Spleen (tissue), 11 donors: ENCODE measurements at regions not wholly inside any gene's neighbourhood (a gene's known extent, or its start where the extent isn't known, plus 50 kb on each side); places are given as distances from the start of the nearest gene placed in this dataset.

Experiments
- DNase-seq: peaks from one replicate; pipeline ENCODE4 v3.0.0-alpha.2; 2020
- H3K27ac ChIP-seq, 8 donors: fragments of 200-600 bp; sonication (generic) in 7 of 8; 1 replicate in 4 of 8; 2 replicates in 4 of 8; pipeline versions ENCODE4 v1.5.0 to v1.8.0; 2016 to 2021; ENCODE audit warnings: inconsistent platforms in 4 of 8, mild to moderate bottlenecking in 4 of 8, moderate library complexity in 1 of 8
- H3K27me3 ChIP-seq, 7 donors: fragments of 200-600 bp; sonication (generic) in 6 of 7; replicated peaks in 1 of 7; 1 replicate in 4 of 7; 2 replicates in 3 of 7; pipeline versions ENCODE4 v1.5.0 to v1.8.0; 2016 to 2021; ENCODE audit warnings: inconsistent platforms in 3 of 7, mild to moderate bottlenecking in 1 of 7
- H3K36me3 ChIP-seq, 6 donors: fragments of 200-600 bp; sonication (generic) in 5 of 6; 1 replicate in 4 of 6; 2 replicates in 2 of 6; pipeline versions ENCODE4 v1.5.0 to v1.8.0; 2016 to 2021; ENCODE audit warnings: inconsistent platforms in 2 of 6
- H3K4me1 ChIP-seq, 6 donors: fragments of 200-600 bp; sonication (generic) in 5 of 6; 1 replicate in 3 of 6; 2 replicates in 3 of 6; pipeline versions ENCODE4 v1.5.0 to v1.8.0; 2016 to 2021; ENCODE audit warnings: inconsistent platforms in 3 of 6
- H3K4me3 ChIP-seq, 8 donors: fragments of 200-600 bp; sonication (generic) in 7 of 8; 1 replicate in 4 of 8; 2 replicates in 4 of 8; pipeline versions ENCODE4 v1.5.0 to v1.8.0; 2016 to 2021; ENCODE audit warnings: inconsistent platforms in 4 of 8, mild to moderate bottlenecking in 4 of 8, moderate library complexity in 2 of 8
- H3K9me3 ChIP-seq, 8 donors: fragments of 200-600 bp; sonication (generic) in 7 of 8; 1 replicate in 4 of 8; 2 replicates in 4 of 8; pipeline versions ENCODE4 v1.5.0 to v1.8.0; 2016 to 2021; ENCODE audit warnings: inconsistent platforms in 4 of 8
- POLR2A ChIP-seq, 3 donors: fragments of 450-650 bp; IDR thresholded peaks; one replicate each; pipeline ENCODE4 v1.5.1; 2017; ENCODE audit warnings: antibody characterized with exemption in 3 of 3, mild to moderate bottlenecking in 1 of 3
- POLR2AphosphoS5 ChIP-seq, 3 donors: sonication (generic); formaldehyde crosslinking; IDR thresholded peaks; one replicate each; pipeline ENCODE4 v1.5.1; 2017; ENCODE audit warnings: antibody characterized with exemption in 3 of 3
- WGBS, 5 donors: extraction: QIAGEN DNeasy Blood & Tissue Kit in 3 of 5; methylation state at CpG; one replicate each; pipeline versions ENCODE4 v1.1.5 to v1.1.7; 2013 to 2018; 5-methylcytosine and 5-hydroxymethylcytosine counted together
- intact Hi-C: fragments of 100-400 bp; cut with DNase I; formaldehyde crosslinking; loops from one replicate; pipeline ENCODE4 v1.15.0; 2023; ENCODE audit warnings: low total_unique reads
- TF ChIP-seq, protein P1 (sequence below), 11 experiments: fragments of 200-600 bp in 7 of 11; fragments of 450-650 bp in 4 of 11; sonication (generic) in 4 of 11; IDR thresholded peaks in 8 of 11; conservative IDR thresholded peaks in 3 of 11; 1 replicate in 7 of 11; 2 replicates in 4 of 11; pipeline versions ENCODE4 v1.4.0 to v1.8.0; 2016 to 2021; ENCODE audit warnings: antibody characterized with exemption in 11 of 11, inconsistent platforms in 4 of 11, mild to moderate bottlenecking in 1 of 11
- donor health status: healthy with polysubstance abuse.
- donor health status: DM: no; HTN: no; CAD: no; lungs with moderate emphysema.
- donor health status: DM: no; HTN: no; CAD: no.
- donor health status: Bipolar disorder and iron deficiency.
- donor health status: healthy.
- donor health status: DM: no; HTN: no; CAD: no.
- donor health status: DM: yes; HTN: yes; CAD: no.

DNA sequence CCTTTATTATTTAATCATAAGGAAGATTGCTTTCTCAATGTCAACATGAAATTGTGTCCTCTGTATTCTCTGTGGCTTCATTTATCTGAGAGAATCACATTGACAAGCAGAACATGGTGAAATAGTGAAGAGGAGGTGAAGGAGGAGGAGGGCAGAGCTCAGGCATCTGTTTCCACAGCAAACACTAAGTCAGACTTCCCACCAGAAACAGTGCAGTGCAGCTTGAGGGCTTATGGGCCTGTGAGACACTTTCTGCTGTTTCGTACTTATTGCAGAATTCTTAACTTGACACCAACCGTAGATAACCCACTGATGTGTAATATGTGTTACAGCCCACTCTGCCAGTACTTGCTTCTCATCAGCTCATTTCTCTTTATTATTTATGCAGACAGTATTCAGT lies 386.3 kb downstream of the DIRAS2 start:
- WGBS, 5 donors, result 37 to 86% (median 46%) methylated on average over 2 of the region's 2 CpGs

DNA sequence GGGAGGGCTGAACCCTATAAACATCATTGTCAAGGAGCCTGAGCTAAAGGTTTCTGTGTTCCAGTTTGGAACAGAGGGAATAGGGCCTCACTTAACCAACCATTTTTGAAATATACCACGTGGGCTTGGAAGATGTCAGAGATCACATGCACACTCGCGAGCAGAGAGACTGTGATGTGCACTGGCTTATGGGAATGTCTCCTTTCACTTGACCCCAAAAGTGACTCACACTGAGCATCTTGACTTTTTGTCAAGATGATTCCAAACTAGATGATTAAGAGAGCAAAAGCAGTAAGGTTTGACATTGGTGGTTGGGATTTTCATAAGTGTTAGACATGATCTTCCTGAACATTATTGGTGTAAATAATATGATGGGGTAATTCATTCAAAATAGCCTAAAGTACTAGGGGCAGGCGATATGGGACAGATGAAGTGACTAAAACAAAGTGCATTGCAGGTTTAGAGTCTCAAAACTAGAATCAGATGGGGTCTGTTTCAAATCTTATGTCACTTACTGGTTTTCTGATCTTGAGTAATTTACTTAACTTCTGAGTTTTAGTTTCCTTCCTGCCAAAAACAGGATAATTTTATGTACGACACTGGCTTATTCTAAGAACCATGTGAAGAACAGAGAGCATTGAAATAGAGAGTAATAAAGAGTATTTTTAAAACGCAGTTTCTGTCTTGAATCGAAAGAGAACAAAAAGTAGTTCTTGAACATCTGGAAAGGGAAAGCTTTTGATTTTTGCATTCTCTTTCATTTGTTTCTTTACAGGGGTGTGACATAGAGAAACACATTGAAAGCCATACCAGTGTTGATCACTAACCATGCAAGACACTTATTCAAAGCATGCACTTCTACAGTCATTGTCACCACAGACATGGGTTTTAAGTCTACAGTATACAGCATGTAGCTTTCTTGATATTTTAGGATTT lies 383.0 kb downstream of the DIRAS2 start:
- no peaks in the 10 kb centered on the region for H3K36me3 ChIP-seq
- DNase-seq, result no peak
- no peaks in the 10 kb centered on the region for H3K4me1 ChIP-seq
- intact Hi-C loops, result no loop called here
- H3K27ac ChIP-seq, result no peak overlapping the region
- H3K9me3 ChIP-seq, result peaks cover 0 to 27% (median 16%) of the 10 kb centered on the region in 8 donors
- H3K4me3 ChIP-seq, result no peak overlapping the region
- 63 to 78% (median 72%) methylated on average over 7 of the region's 7 CpGs for WGBS, 5 donors
- no peak for TF ChIP-seq POLR2AphosphoS5 (IDR thresholded peaks at IDR 0.05)
- no peak for TF ChIP-seq POLR2A (IDR thresholded peaks at IDR 0.05)
- TF ChIP-seq, protein P1, sequence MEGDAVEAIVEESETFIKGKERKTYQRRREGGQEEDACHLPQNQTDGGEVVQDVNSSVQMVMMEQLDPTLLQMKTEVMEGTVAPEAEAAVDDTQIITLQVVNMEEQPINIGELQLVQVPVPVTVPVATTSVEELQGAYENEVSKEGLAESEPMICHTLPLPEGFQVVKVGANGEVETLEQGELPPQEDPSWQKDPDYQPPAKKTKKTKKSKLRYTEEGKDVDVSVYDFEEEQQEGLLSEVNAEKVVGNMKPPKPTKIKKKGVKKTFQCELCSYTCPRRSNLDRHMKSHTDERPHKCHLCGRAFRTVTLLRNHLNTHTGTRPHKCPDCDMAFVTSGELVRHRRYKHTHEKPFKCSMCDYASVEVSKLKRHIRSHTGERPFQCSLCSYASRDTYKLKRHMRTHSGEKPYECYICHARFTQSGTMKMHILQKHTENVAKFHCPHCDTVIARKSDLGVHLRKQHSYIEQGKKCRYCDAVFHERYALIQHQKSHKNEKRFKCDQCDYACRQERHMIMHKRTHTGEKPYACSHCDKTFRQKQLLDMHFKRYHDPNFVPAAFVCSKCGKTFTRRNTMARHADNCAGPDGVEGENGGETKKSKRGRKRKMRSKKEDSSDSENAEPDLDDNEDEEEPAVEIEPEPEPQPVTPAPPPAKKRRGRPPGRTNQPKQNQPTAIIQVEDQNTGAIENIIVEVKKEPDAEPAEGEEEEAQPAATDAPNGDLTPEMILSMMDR (IDR thresholded peaks at IDR 0.05 in 8 of 11, conservative IDR thresholded peaks at IDR 0.05 in 3 of 11), result no peak
- H3K27me3 ChIP-seq, result peaks cover 0 to 5% (median 0%) of the 10 kb centered on the region in 7 donors

More for the DNA sequence above, 386.3 kb downstream of the DIRAS2 start:
- Histone ChIP-seq H3K27me3 (peaks cover 0 to 5% (median 0%) of the 10 kb centered on the region in 7 donors), H3K4me1 (no peaks in the 10 kb centered on the region), H3K36me3 (no peaks in the 10 kb centered on the region), H3K27ac (peak overlapping the region in 2 of 8 donors; percentile 6 to 56), H3K9me3 (peaks cover 0 to 19% (median 6%) of the 10 kb centered on the region in 8 donors), H3K4me3 (no peak overlapping the region)
- intact Hi-C loops, result no loop called here
- no peak for DNase-seq
- TF ChIP-seq POLR2AphosphoS5 (IDR thresholded peaks at IDR 0.05), result no peak
- TF ChIP-seq, protein P1 (IDR thresholded peaks at IDR 0.05 in 8 of 11, conservative IDR thresholded peaks at IDR 0.05 in 3 of 11), result no peak
- no peak for TF ChIP-seq POLR2A (IDR thresholded peaks at IDR 0.05)

DNA sequence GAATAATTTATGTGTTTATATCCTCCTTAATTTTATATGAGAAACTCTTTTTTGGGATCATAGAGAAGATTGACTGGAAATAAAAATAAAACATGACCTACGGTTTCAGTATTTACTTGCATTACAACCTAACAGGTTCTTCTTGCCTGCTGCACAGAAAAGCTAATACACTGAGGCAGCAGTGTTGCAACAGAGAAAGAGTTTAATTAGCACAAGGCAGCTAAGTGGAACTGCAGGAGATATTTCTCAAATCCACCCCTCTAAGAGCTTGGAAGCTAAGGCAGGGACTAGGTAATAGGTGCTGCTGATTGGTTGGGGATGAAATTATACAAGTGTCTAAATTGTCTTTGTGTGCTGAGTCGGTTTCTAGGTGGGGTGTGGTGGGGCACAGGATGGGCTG lies 380.9 kb downstream of the DIRAS2 start:
- Histone ChIP-seq H3K27me3 (peaks cover 0 to 9% (median 0%) of the 10 kb centered on the region in 7 donors), H3K4me1 (no peaks in the 10 kb centered on the region), H3K36me3 (no peaks in the 10 kb centered on the region), H3K27ac (no peak overlapping the region), H3K9me3 (peaks cover 0 to 27% (median 16%) of the 10 kb centered on the region in 8 donors), H3K4me3 (no peak overlapping the region)
- TF ChIP-seq POLR2AphosphoS5 (IDR thresholded peaks at IDR 0.05) (no peak), POLR2A (IDR thresholded peaks at IDR 0.05) (no peak)
- TF ChIP-seq, protein P1 (IDR thresholded peaks at IDR 0.05 in 8 of 11, conservative IDR thresholded peaks at IDR 0.05 in 3 of 11), result no peak
- intact Hi-C loops, result no loop called here
- WGBS, 5 donors, result 79 to 92% (median 88%) methylated on average over 2 of the region's 2 CpGs
- DNase-seq, result no peak

DNA sequence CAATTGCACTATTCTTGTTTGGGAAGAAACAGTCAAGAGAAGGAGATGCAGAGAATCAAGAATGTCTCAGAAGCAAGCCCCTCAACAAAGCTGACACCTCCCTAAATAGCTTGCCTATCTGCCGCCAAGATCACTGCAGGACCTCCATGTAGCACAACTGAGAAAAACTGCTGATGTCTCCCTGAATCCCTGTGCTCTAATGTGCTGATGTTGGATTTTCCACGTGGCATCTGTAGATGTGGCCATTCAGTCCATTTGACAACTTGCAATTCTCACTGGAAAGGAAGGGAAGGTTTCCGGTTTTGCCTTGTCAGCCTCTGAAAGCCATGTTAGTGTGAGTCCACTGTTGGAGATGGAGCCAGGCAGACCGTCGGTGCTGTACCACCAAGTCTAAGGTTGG lies 374.0 kb downstream of the DIRAS2 start:
- 65 to 88% (median 83%) methylated on average over 5 of the region's 5 CpGs for WGBS, 5 donors
- H3K4me3 ChIP-seq, result no peak overlapping the region
- no peaks in the 10 kb centered on the region for H3K36me3 ChIP-seq
- no peaks in the 10 kb centered on the region for H3K4me1 ChIP-seq
- no peak for TF ChIP-seq POLR2AphosphoS5 (IDR thresholded peaks at IDR 0.05)
- DNase-seq, result no peak
- peaks cover 0 to 22% (median 0%) of the 10 kb centered on the region in 7 donors for H3K27me3 ChIP-seq
- no peak overlapping the region for H3K27ac ChIP-seq
- intact Hi-C loops, result no loop called here
- H3K9me3 ChIP-seq, result no peaks in the 10 kb centered on the region
